Prostate gland (tissue), 2 donors: ENCODE measurements at regions not wholly inside any gene's neighbourhood (a gene's known extent, or its start where the extent isn't known, plus 50 kb on each side); places are given as distances from the start of the nearest gene placed in this dataset.

ENCODE experiments used
- DNase-seq: peaks from one replicate; pipeline ENCODE4 v3.0.0-alpha.2; 2019; ENCODE audit warnings: low spot score
- H3K27ac ChIP-seq, 2 donors: fragments of 200-600 bp; sonication (generic); 2 replicates each; pipeline ENCODE4 v1.5.1; 2017 to 2019
- H3K27me3 ChIP-seq: fragments of 200-600 bp; sonication (generic); replicated peaks from 2 replicates; pipeline ENCODE4 v1.5.1; 2019; ENCODE audit not compliant: insufficient read depth
- H3K36me3 ChIP-seq, 2 donors: fragments of 200-600 bp; sonication (generic); 1 replicate in 1 of 2; 2 replicates in 1 of 2; pipeline versions ENCODE4 v1.5.1 to v1.8.1; 2017 to 2019
- H3K4me1 ChIP-seq: fragments of 200-600 bp; sonication (generic); replicated peaks from 2 replicates; pipeline ENCODE4 v1.5.1; 2019
- H3K4me3 ChIP-seq, 2 donors: fragments of 200-600 bp; sonication (generic); 2 replicates each; pipeline ENCODE4 v1.5.1; 2017 to 2019
- H3K9me3 ChIP-seq: fragments of 200-600 bp; sonication (generic); 2 replicates; pipeline ENCODE4 v1.5.1; 2017
- CTCF ChIP-seq, 4 experiments: fragments of 200-600 bp in 2 of 4; fragments of 450-650 bp in 2 of 4; sonication (generic) in 2 of 4; IDR thresholded peaks; 1 replicate in 3 of 4; 2 replicates in 1 of 4; pipeline ENCODE4 v1.5.1; 2016 to 2019; ENCODE audit warnings: antibody characterized with exemption in 4 of 4, mild to moderate bottlenecking in 2 of 4, moderate library complexity in 2 of 4
- POLR2A ChIP-seq: fragments of 450-650 bp; IDR thresholded peaks from one replicate; pipeline ENCODE4 v1.6.1; 2016; ENCODE audit warnings: antibody characterized with exemption, mild to moderate bottlenecking
- POLR2AphosphoS5 ChIP-seq: sonication (generic); formaldehyde crosslinking; IDR thresholded peaks from one replicate; pipeline ENCODE4 v1.6.1; 2017; ENCODE audit warnings: antibody characterized with exemption
- WGBS: methylation state at CpG from one replicate; pipeline ENCODE4 v1.1.5; 2018; 5-methylcytosine and 5-hydroxymethylcytosine counted together
- intact Hi-C: fragments of 100-400 bp; cut with DNase I; formaldehyde crosslinking; loops from one replicate; pipeline ENCODE4 v1.14.2; 2022

- DNase-seq = no peak
- no peaks in the 10 kb centered on the region for H3K27me3 ChIP-seq
- intact Hi-C loops = no loop called here
- no peak for TF ChIP-seq CTCF (IDR thresholded peaks at IDR 0.05)
- TF ChIP-seq POLR2A = no peak
- TF ChIP-seq POLR2AphosphoS5 = no peak
- no peaks in the 10 kb centered on the region for H3K36me3 ChIP-seq
- H3K27ac ChIP-seq = no peak overlapping the region
- no peak overlapping the region for H3K4me3 ChIP-seq
- no peaks in the 10 kb centered on the region for H3K9me3 ChIP-seq
- 49% methylated on average over 5 of the region's 5 CpGs for WGBS
- no peaks in the 10 kb centered on the region for H3K4me1 ChIP-seq
These were observed 116.5 kb downstream of the KCNK1 start for GRCh38 chr1:233730380-233730779.

GRCh38 chr1:233730809-233731208, 116.9 kb downstream of the KCNK1 start:
- Histone ChIP-seq H3K27ac (no peak overlapping the region), H3K4me1 (no peaks in the 10 kb centered on the region), H3K4me3 (no peak overlapping the region), H3K9me3 (no peaks in the 10 kb centered on the region), H3K27me3 (no peaks in the 10 kb centered on the region), H3K36me3 (no peaks in the 10 kb centered on the region)
- intact Hi-C loops = no loop called here
- TF ChIP-seq POLR2AphosphoS5 = no peak
- TF ChIP-seq CTCF (IDR thresholded peaks at IDR 0.05) = no peak
- no peak for TF ChIP-seq POLR2A
- no peak for DNase-seq
- WGBS = 16% methylated on average over 5 of the region's 5 CpGs

- TF ChIP-seq POLR2AphosphoS5 (no peak), POLR2A (no peak), CTCF (IDR thresholded peaks at IDR 0.05) (no peak)
- Histone ChIP-seq H3K4me3 (no peak overlapping the region), H3K27ac (no peak overlapping the region), H3K36me3 (no peaks in the 10 kb centered on the region), H3K9me3 (no peaks in the 10 kb centered on the region), H3K27me3 (no peaks in the 10 kb centered on the region), H3K4me1 (no peaks in the 10 kb centered on the region)
- 26% methylated on average over 2 of the region's 2 CpGs for WGBS
- DNase-seq = no peak
- intact Hi-C loops = no loop called here
These were observed 118.3 kb downstream of the KCNK1 start for GRCh38 chr1:233732206-233732605.

- no peak overlapping the region for H3K27ac ChIP-seq
- DNase-seq = no peak
- no peaks in the 10 kb centered on the region for H3K9me3 ChIP-seq
- H3K27me3 ChIP-seq = no peaks in the 10 kb centered on the region
- no peak overlapping the region for H3K4me3 ChIP-seq
- intact Hi-C loops = no loop called here
- H3K36me3 ChIP-seq = no peaks in the 10 kb centered on the region
- 79% methylated on average over 7 of the region's 7 CpGs for WGBS
- TF ChIP-seq POLR2AphosphoS5 (no peak), POLR2A (no peak), CTCF (IDR thresholded peaks at IDR 0.05) (no peak)
- no peaks in the 10 kb centered on the region for H3K4me1 ChIP-seq
These were observed 120.5 kb downstream of the KCNK1 start for GRCh38 chr1:233734456-233734855.

GRCh38 chr1:233735331-233735730, 121.4 kb downstream of the KCNK1 start:
- Histone ChIP-seq H3K9me3 (no peaks in the 10 kb centered on the region), H3K27ac (no peak overlapping the region), H3K27me3 (no peaks in the 10 kb centered on the region), H3K36me3 (no peaks in the 10 kb centered on the region), H3K4me1 (no peaks in the 10 kb centered on the region), H3K4me3 (no peak overlapping the region)
- 100% methylated on average over 1 of the region's 1 CpG for WGBS
- intact Hi-C loops = no loop called here
- DNase-seq = no peak
- no peak for TF ChIP-seq POLR2AphosphoS5
- TF ChIP-seq CTCF (IDR thresholded peaks at IDR 0.05) = no peak
- TF ChIP-seq POLR2A = no peak
